Activated CD8-positive, alpha-beta memory T cell treated with anti-CD3 and anti-CD28 coated beads for 4 hours (primary cell): ENCODE measurements at regions not wholly inside any gene's neighbourhood (a gene's known extent, or its start where the extent isn't known, plus 50 kb on each side); places are given as distances from the start of the nearest gene placed in this dataset.
"Not testable (repeated sequence)": the region's sequence is repeated elsewhere in the genome, so short reads cannot be mapped to it uniquely, and the experiment has no call there.

Experiments
- DNase-seq, 2 donors: peaks; one replicate each; pipeline ENCODE4 v3.0.0-alpha.2; 2020; ENCODE audit warnings: low read depth in 2 of 2

DNA sequence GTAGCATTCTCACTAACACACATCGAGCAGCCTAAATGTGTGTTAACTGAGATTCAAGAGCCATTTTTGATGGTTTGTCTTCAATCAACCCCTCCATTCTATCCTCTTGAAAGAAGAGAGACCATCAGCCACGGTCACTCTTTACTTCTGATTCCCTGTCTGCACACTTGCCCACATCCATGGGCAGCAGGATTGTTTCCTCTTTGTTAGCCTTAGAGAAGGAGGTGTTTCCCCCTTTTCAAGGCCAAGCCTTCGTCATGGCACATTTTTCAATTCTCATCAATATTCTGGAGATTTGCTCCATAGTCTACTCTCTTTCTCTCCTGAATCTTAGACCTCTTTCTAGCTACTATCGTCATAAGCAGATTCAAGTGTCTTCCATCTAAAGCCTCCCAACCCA, 522.4 kb upstream of the NAALADL2 start:
- no peak for DNase-seq

- no peak for DNase-seq
Measured at GRCh38 chr3:174337227-174337626, 521.9 kb upstream of the NAALADL2 start.

DNA sequence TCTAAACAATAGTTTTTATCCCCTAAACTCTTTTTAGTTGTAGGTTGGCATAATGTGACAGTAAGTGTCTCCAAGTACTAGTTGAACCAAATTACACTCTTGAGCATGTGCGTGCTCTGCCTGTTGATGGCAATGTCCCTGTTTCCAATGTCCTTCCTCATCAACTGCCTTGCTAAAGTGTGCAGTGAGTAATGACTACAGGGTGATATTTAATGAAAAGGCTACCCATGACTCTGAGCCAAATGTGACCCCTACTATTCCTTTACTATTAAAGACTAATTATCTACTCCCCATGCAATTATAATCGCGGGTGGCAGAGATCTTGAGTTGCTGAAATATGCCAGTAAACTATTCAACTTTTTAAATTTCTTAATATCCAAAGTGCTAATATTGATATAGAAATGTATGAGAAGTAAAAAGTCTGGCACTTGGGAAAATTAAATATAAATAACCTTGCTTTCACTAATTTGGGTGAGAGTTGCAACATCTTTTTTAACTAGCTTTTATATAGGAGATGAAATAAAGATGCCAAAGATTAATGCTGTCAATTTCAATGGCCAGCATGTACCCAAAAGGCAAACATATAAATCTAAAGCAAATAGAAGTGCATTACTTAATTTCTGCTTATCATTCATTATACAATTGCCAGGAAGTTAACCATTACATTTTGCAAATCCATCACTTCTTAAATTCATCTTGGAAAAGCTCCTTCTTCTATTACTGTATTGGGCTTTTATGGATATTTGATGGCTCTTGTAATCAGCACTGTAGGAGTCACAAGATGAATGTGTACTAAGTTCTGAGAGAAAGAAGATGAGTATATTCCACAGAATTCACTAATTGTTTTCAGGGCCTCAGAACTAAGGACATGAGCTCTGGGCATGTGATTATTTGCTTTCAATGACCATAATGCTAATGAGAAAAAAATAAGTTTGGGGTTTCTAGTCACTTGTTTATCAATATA, 518.2 kb upstream of the NAALADL2 start:
- no peak for DNase-seq

DNA sequence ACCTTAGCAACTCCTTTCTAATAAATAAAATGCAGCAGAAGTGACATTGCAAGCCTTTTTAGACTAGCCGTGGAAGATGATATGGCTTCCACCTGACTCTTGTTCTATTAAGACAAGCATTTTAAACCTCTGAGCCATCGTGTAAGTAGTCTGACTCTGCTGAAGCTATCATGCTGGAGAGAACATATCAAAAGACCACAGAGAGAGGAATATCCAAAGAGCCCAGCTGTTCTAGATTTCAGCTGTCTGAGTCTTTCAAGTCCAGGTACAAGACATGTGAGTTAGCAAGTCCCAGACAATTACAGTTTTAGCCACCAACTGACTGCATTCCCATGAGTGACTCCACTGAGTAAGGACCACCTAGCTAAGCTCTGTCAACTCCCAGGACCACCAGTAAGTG, 517.0 kb upstream of the NAALADL2 start:
- DNase-seq: no peak

DNA sequence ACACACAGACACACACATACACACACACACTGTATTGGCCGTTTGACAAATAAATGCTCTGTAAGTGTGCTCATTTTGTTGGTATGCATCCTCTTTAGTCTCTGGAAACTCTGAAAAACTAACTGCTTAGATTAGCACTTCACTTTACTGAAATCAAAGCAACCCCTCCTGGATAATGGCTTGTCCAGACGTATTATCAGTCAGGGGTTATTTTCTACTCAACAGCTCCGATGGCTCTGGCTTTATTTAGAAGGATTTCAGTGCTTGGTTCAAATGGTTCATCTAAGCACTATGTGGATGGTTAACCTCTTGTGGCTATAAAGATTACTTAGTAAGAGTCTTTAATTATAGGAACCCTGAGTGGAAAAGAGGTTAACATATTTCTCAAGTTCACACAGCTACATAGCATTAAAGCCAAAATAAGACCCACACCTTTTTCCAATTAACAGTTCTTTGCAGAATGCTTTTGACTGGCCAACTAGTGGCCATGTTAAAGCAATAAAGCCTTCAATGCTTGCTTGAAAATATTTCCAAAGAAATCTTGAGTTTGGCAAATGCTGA, 516.1 kb upstream of the NAALADL2 start:
- no peak for DNase-seq

- no peak for DNase-seq
Measured at GRCh38 chr3:174346141-174346540, 513.0 kb upstream of the NAALADL2 start.

DNA sequence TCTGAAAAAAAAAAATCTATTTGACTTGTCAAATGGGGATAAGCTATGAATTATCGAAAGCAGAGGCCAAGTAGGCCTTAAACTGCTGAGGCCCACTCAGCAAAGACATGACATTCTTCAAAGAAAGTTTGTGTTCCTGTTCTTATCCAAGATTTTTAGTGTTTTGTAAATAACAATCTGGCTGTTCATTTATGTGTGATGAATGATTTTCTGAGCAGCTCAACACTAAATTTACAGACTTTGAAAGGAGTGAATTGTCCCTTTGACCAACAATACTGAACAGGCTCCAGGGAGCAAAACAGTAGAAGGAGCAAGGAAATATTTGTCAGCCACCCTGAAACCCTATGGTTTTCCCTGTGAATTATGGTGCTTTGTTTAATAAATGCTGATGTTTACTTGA, 512.6 kb upstream of the NAALADL2 start:
- DNase-seq: no peak

GRCh38 chr3:174347474-174348138, 511.5 kb upstream of the NAALADL2 start:
- no peak for DNase-seq

DNA sequence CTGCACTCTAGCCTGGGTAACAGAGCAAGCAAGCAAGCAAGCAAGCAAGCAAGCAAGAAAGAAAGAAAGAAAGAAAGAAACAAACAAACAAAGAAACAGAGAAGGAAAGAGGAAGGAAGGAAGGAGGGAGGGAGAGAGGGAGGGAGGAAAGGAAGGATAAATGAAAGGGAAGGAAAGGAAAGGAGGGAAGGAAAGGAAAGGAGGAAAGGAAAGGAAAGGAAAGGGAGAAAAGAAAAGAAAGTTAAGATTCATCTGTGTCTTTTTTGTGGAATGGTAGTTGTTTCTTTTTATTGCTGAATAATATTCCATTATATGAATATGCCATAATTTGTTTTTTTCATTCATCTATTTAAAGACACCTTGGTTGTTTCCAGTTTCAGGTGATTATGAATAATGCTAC, 506.9 kb upstream of the NAALADL2 start:
- no peak for DNase-seq

- no peak for DNase-seq
Measured at GRCh38 chr3:174355505-174355904, 503.6 kb upstream of the NAALADL2 start.

DNA sequence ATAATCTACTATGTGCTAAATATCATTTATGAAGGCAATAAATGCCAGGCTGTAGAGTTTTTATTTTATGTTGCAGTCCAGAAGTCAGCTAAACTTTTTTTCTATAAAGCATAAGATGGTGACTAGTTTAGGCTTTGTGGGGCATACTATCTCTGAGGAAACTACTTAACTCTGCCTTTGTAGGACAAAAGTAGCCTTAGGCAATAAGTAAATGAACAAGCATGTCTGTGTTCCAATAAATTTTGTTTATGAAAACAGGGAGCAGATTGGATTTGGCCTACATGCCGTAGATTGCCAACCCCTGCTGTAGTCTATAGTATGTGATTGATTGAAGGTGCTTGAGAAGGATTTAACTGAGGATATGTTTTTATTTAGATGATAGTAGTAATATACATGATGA, 502.5 kb upstream of the NAALADL2 start:
- no peak for DNase-seq

DNA sequence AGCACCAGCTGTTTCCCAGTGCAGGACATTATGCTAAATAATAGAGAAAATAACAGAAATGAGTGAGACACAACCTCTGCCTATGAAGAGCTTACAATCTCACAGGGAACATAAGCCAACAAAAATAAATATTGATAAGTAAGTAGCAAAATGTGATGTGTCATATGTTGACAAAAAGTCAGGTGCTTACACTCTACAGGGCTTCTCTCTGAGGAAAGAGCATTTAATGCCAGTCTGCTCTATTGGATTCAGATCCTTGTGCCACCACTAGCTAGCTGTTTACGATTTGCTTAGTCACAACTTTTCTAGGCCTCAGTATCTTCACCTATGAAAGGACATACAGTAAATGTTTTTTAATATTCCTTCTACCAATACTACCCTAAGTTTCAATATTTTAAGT, 500.9 kb upstream of the NAALADL2 start:
- no peak for DNase-seq

GRCh38 chr3:174362556-174362955, 496.6 kb upstream of the NAALADL2 start:
- DNase-seq: no peak

GRCh38 chr3:174363256-174363655, 495.9 kb upstream of the NAALADL2 start:
- no peak for DNase-seq

- DNase-seq: no peak
Measured at GRCh38 chr3:174365796-174366195, 493.3 kb upstream of the NAALADL2 start.

DNA sequence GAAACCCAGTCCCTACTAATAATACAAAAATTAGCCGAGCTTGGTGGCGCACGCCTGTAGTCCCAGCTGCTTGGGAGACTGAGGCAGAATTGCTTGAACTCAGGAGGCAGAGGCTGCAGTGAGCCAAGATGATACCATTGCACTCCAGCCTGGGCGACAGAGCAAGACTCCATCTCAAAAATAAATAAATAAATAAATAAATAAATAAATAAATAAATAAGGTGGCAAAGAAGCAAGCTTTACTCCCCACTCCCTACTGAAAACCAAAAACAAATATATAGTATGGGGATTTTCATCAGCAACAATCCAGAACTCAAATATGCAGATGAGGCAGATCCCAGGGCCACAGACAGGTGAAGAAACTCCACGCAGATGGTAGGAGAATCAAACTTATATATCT, 492.2 kb upstream of the NAALADL2 start:
- not testable (repeated sequence) for DNase-seq

- DNase-seq: no peak
Measured at GRCh38 chr3:174376346-174376745, 482.8 kb upstream of the NAALADL2 start.

- no peak for DNase-seq
Measured at GRCh38 chr3:174377096-174377495, 482.0 kb upstream of the NAALADL2 start.

GRCh38 chr3:174377684-174378083, 481.4 kb upstream of the NAALADL2 start:
- DNase-seq: no peak

DNA sequence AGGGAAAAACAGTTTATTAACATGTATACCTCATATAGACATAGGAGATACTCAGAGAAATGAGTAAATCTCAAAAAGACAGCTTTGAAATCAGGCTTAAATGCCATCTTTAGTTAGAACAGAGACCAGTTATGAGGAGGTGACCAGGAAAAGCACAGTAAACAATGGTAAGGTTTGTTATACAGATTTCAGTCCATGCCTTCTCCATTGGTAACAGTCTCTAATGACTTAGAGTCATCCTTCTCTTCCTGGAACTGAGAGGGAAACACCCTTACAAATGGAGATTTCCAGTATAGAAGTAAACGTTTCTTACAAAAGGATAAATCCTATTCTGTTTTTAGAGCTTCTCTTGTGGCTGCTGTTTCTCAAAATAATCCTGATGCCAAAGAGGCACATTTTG, 476.3 kb upstream of the NAALADL2 start:
- no peak for DNase-seq

DNA sequence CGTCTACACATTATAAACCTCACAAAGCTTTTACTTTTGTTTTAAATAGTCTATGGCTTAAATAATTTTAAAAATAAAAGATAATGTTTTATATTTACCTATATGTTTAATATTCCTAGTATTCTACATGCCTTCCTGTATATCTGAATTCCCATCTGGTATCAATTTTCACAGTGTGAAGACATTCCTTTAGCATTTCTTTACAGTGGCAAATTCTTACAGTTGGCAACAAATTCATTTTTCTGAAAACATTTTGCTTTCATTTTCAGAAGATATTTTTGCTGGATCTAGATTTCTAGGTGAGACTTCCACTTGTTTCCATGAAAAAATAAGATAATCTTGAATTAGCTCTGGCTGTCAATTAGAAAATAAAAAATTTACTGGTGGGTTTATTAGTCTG, 471.4 kb upstream of the NAALADL2 start:
- DNase-seq: no peak

DNA sequence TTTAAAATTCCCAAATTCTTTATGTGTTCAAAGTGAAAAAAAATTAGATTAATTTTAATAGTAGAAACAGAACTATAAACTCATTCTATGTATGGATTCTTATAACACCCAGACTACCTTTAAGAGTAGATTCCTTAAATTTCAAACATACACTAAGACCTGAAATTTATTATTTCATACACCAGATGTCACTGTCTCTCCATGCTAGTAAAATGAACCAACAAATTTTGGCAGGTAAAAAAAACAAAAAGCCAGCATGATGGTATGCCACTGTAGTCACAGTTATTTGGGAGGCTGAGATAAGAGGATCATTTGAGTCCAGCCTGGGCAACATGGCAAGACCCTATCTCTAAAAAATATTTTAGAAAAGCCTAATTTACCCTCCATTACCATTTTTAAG, 461.3 kb upstream of the NAALADL2 start:
- DNase-seq: no peak

DNA sequence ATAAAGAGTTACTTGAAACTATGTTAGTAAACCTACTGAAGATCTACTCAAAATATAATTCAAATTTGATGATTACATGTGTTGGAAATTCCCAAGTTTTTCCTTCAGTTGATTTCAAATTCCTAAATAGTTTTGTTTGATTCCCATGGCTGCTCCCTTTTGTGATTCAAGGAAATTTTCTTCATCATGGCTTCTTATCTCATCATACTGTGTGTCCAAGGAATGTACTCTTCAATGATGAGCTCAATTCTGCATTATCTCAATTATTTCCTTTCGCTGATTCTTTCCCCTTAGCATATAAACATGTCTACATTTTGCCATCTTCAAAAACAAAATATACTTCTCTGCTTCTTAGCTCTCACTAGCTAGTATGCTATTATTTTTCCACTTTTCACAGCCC, 460.4 kb upstream of the NAALADL2 start:
- no peak for DNase-seq
